WERI-Rb-1 (cell line): ENCODE measurements at regions not wholly inside any gene's neighbourhood (a gene's known extent, or its start where the extent isn't known, plus 50 kb on each side); places are given as distances from the start of the nearest gene placed in this dataset.

Experiments used
- DNase-seq: peaks from one replicate; pipeline ENCODE4 v3.0.0-alpha.2; 2020
- H3K27ac ChIP-seq: fragments of 250-450 bp; sonication (Bioruptor Pico); 2 replicates; pipeline ENCODE4 v1.5.1; 2020; ENCODE audit warnings: mild to moderate bottlenecking, moderate library complexity
- H3K27me3 ChIP-seq: fragments of 250-450 bp; sonication (Bioruptor Pico); 2 replicates; pipeline ENCODE4 v1.5.1; 2021; ENCODE audit warnings: mild to moderate bottlenecking, low read depth, moderate library complexity; ENCODE audit not compliant: insufficient read depth, severe bottlenecking
- H3K36me3 ChIP-seq: fragments of 250-450 bp; sonication (Bioruptor Pico); 2 replicates; pipeline ENCODE4 v1.5.1; 2020; ENCODE audit warnings: mild to moderate bottlenecking, moderate library complexity
- H3K4me3 ChIP-seq: 2 replicates; pipeline ENCODE4 v1.5.1; 2011; ENCODE audit warnings: low read depth, mild to moderate bottlenecking, control low read depth, low read length
- H3K9me3 ChIP-seq: fragments of 250-450 bp; sonication (Bioruptor Pico); 2 replicates; pipeline ENCODE4 v1.5.1; 2021; ENCODE audit warnings: mild to moderate bottlenecking, moderate library complexity; ENCODE audit not compliant: severe bottlenecking
- TF ChIP-seq, protein P1 (sequence below): IDR thresholded peaks from 2 replicates; pipeline ENCODE4 v1.5.1; 2011; ENCODE audit warnings: low read depth, mild to moderate bottlenecking, control low read depth, inconsistent platforms, low read length

DNA sequence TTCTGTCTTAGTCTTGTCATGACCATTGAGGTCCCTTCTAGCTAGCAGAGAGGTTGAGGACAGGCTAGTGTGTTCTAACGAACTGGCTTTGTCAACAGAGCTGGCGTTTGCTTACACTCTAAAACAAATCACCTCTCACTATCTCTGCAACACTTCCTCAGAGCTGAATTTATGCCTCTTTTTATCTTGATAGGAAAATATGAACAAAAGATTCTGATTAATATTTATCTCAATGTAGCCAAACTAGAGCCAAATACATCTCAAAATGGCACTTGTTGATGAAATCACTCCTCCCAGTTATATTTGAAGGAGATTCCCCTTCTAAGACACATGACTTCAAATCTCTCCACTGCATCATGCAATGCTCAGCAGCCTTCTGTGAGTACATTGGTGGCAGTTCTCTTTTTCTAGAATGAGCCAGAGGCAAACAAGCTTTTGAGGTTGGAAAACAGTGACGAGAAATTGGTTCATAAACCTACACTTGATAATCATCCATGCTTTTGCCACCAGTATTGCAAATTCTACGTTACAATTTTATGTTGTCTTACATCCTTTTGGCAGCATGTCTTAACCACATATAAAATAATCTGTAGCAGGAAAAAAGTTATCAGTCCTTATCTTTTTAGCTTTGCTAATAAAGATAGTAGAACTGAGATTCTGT lies 615.7 kb upstream of the CITED2 start:
- Histone ChIP-seq H3K9me3 (no peaks in the 10 kb centered on the region), H3K27me3 (no peaks in the 10 kb centered on the region), H3K36me3 (no peaks in the 10 kb centered on the region), H3K27ac (no peak overlapping the region), H3K4me3 (no peak overlapping the region)
- TF ChIP-seq, protein P1, sequence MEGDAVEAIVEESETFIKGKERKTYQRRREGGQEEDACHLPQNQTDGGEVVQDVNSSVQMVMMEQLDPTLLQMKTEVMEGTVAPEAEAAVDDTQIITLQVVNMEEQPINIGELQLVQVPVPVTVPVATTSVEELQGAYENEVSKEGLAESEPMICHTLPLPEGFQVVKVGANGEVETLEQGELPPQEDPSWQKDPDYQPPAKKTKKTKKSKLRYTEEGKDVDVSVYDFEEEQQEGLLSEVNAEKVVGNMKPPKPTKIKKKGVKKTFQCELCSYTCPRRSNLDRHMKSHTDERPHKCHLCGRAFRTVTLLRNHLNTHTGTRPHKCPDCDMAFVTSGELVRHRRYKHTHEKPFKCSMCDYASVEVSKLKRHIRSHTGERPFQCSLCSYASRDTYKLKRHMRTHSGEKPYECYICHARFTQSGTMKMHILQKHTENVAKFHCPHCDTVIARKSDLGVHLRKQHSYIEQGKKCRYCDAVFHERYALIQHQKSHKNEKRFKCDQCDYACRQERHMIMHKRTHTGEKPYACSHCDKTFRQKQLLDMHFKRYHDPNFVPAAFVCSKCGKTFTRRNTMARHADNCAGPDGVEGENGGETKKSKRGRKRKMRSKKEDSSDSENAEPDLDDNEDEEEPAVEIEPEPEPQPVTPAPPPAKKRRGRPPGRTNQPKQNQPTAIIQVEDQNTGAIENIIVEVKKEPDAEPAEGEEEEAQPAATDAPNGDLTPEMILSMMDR = no peak
- no peak for DNase-seq

DNA sequence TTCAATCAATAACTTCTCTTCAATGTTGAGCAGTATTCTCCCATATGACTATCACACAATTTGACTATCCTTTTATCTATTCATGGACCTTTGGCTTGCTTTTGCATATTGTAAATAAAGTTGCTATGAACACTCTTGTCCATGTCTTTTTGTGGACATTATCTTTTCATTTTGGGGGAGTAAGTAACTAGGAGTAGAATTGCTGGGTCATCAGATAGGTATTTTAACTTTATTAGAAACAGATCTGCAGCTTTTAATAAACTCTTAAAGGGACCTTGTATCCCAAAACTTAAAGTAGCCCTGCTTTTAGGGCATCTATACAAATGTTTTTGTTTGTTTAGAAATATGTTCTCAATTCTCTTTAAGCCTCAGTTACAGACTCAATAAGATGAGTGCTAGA lies 614.2 kb upstream of the CITED2 start:
- TF ChIP-seq, protein P1 = no peak
- no peaks in the 10 kb centered on the region for H3K36me3 ChIP-seq
- H3K27ac ChIP-seq = no peak overlapping the region
- no peaks in the 10 kb centered on the region for H3K9me3 ChIP-seq
- no peak for DNase-seq
- H3K4me3 ChIP-seq = no peak overlapping the region
- H3K27me3 ChIP-seq = no peaks in the 10 kb centered on the region

DNA sequence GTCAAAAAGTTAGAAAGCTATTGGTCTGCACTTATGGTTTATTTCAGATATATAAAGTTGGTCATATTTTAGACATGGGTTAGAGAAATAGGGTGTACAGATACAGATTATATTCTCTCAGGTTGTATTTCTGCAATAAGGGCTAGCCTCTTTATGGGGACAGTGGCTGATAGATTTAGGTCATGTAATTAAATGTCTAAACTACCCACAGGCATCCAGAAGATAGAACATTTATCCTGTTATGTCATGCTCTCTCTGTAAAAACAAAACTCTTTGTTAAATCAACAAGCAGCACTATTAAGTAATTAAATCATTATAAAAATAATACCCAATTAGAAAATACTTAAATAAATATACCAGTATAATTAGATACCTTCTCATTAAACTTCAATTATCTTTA lies 612.6 kb upstream of the CITED2 start:
- no peaks in the 10 kb centered on the region for H3K27me3 ChIP-seq
- no peak overlapping the region for H3K4me3 ChIP-seq
- H3K9me3 ChIP-seq = no peaks in the 10 kb centered on the region
- H3K27ac ChIP-seq = no peak overlapping the region
- no peaks in the 10 kb centered on the region for H3K36me3 ChIP-seq
- no peak for DNase-seq
- TF ChIP-seq, protein P1 = no peak

DNA sequence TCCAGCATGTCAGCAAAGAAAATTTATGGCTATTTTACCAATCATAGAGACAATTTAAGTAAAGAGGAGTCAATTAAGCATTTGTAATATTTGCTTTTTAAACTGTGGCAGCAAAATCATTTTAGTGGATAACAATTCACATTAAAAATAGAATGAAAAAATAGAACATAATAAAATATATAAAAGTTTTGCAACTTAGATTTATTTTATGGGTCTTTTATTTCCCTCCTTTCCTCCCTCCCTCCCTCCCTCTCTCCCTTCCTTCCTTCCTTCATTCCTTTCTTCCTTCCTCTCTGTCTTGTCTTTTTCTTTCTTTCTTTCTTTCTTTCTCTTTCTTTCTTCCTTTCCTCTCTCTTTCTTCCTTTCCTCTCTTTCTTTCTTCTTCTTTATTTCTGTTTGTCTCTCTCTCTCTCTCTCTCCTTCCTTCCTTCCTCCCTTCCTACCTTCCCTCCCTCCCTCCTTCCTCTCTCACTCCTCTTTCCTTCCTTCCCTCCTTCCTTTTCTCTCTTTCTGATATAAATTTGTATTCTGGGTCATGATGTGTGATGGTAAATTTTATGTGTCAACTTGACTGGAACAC lies 610.9 kb upstream of the CITED2 start:
- Histone ChIP-seq H3K27ac (no peak overlapping the region), H3K36me3 (no peaks in the 10 kb centered on the region), H3K4me3 (no peak overlapping the region), H3K27me3 (no peaks in the 10 kb centered on the region), H3K9me3 (no peaks in the 10 kb centered on the region)
- TF ChIP-seq, protein P1 = no peak
- no peak for DNase-seq

DNA sequence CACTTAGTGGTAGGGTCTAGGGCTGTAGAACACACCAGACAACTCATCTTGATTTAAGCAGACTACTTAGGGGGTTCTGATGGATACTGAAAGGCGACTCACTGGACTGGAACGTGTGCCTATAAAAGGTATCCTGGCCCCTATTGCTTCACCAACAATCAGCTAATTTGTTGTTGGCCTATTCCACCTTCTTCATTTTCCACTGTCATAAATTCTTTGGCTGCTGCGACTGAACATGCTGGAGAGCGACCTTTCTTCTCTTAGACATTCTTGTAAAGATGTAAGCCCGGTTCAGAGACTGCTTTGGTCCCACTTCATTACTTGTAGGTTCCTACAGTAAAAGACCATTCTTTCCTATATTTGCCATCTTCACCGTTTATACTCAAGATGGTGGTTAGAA lies 609.9 kb upstream of the CITED2 start:
- DNase-seq = no peak
- Histone ChIP-seq H3K9me3 (no peaks in the 10 kb centered on the region), H3K27ac (no peak overlapping the region), H3K4me3 (no peak overlapping the region), H3K27me3 (no peaks in the 10 kb centered on the region), H3K36me3 (no peaks in the 10 kb centered on the region)
- TF ChIP-seq, protein P1 = no peak
